Cardiac fibroblast (primary cell): ENCODE measurements at regions not wholly inside any gene's neighbourhood (a gene's known extent, or its start where the extent isn't known, plus 50 kb on each side); places are given as distances from the start of the nearest gene placed in this dataset.

ENCODE experiments used
- DNase-seq, 2 donors: peaks; one replicate each; pipeline versions ENCODE4 v3.0.0 to v3.0.0-alpha.2; 2010; ENCODE audit warnings: low read depth in 2 of 2
- H3K4me3 ChIP-seq, 2 donors: replicated peaks in 1 of 2; 1 replicate in 1 of 2; 2 replicates in 1 of 2; pipeline ENCODE4 v1.5.1; 2011; ENCODE audit warnings: low read depth in 2 of 2, low read length in 2 of 2, mild to moderate bottlenecking in 2 of 2, moderate library complexity in 1 of 2
- CTCF ChIP-seq: IDR thresholded peaks from one replicate; pipeline ENCODE4 v1.5.1; 2011; ENCODE audit warnings: low read depth, mild to moderate bottlenecking, low read length, inconsistent platforms

GRCh38 chr5:155957884-155958283 is 369.1 kb upstream of the SGCD start:
- DNase-seq = no peak
- no peak overlapping the region for H3K4me3 ChIP-seq
- TF ChIP-seq CTCF = no peak

- H3K4me3 ChIP-seq = no peak overlapping the region
- no peak for TF ChIP-seq CTCF
- DNase-seq = no peak
Observed at GRCh38 chr5:155959082-155959481, 367.9 kb upstream of the SGCD start.

- DNase-seq = no peak
- no peak overlapping the region for H3K4me3 ChIP-seq
- TF ChIP-seq CTCF = no peak
Observed at GRCh38 chr5:155960177-155960576, 366.8 kb upstream of the SGCD start.

GRCh38 chr5:155969537-155969936 is 357.4 kb upstream of the SGCD start:
- no peak for TF ChIP-seq CTCF
- H3K4me3 ChIP-seq = no peak overlapping the region
- DNase-seq = no peak

- no peak for DNase-seq
- no peak overlapping the region for H3K4me3 ChIP-seq
- no peak for TF ChIP-seq CTCF
Observed at GRCh38 chr5:155974369-155974768, 352.6 kb upstream of the SGCD start.

GRCh38 chr5:155978850-155979249 is 348.1 kb upstream of the SGCD start:
- H3K4me3 ChIP-seq = no peak overlapping the region
- TF ChIP-seq CTCF = no peak
- DNase-seq = no peak

- no peak overlapping the region for H3K4me3 ChIP-seq
- no peak for TF ChIP-seq CTCF
- no peak for DNase-seq
Observed at GRCh38 chr5:155982354-155982753, 344.6 kb upstream of the SGCD start.
